VCaP (cell line): ENCODE measurements at regions not wholly inside any gene's neighbourhood (a gene's known extent, or its start where the extent isn't known, plus 50 kb on each side); places are given as distances from the start of the nearest gene placed in this dataset.

ENCODE experiments used
- H3K27ac ChIP-seq: fragments of 450-650 bp; 2 replicates; pipeline ENCODE4 v1.5.1; 2017
- TF ChIP-seq, protein P1 (sequence below): fragments of 450-650 bp; conservative IDR thresholded peaks from 2 replicates; pipeline ENCODE4 v1.5.1; 2017; ENCODE audit warnings: mild to moderate bottlenecking, moderate library complexity

GRCh38 chr15:70535071-70535954, 228.0 kb downstream of the UACA start:
- no peak overlapping the region for H3K27ac ChIP-seq
- TF ChIP-seq, protein P1, sequence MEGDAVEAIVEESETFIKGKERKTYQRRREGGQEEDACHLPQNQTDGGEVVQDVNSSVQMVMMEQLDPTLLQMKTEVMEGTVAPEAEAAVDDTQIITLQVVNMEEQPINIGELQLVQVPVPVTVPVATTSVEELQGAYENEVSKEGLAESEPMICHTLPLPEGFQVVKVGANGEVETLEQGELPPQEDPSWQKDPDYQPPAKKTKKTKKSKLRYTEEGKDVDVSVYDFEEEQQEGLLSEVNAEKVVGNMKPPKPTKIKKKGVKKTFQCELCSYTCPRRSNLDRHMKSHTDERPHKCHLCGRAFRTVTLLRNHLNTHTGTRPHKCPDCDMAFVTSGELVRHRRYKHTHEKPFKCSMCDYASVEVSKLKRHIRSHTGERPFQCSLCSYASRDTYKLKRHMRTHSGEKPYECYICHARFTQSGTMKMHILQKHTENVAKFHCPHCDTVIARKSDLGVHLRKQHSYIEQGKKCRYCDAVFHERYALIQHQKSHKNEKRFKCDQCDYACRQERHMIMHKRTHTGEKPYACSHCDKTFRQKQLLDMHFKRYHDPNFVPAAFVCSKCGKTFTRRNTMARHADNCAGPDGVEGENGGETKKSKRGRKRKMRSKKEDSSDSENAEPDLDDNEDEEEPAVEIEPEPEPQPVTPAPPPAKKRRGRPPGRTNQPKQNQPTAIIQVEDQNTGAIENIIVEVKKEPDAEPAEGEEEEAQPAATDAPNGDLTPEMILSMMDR: no peak

DNA sequence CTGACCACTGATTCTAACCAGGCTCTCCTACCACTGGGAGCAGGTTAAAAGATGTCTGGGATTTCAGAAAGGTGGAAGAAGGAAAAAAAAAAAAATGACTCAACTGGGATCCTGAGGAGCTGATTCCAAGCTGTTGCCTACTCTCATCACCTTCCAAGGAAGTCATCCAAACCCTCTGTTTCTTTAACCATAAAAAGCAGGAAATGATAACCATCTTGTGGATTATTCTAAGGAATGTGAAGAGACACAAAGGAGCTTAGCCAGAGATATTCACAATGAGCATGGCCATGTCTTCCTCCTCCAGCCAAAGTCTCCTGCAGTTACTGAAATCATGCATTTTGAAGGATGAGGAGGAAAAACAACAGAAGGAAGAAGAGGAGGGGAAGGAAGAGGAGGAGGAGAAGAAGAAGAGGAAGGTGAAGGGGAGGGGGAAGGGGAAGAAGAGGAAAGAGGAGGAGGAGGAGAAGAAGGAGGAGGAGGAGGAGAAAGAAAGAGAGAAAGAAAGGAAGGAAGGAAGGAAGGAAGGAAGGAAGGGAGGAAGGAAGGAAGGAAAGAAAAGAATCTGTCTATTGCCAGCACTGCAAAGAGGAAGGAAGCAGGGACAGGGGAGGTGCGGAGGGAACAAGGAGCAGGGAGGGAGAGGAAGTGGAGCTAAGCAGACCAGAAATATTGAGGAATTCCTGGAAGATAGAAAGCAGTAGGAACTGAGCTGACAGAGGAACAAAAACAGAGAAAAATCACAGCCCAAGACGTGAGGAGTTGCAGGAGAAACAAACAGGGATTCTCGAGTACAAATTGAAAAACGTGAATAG, 229.2 kb downstream of the UACA start:
- no peak overlapping the region for H3K27ac ChIP-seq
- TF ChIP-seq, protein P1: no peak

DNA sequence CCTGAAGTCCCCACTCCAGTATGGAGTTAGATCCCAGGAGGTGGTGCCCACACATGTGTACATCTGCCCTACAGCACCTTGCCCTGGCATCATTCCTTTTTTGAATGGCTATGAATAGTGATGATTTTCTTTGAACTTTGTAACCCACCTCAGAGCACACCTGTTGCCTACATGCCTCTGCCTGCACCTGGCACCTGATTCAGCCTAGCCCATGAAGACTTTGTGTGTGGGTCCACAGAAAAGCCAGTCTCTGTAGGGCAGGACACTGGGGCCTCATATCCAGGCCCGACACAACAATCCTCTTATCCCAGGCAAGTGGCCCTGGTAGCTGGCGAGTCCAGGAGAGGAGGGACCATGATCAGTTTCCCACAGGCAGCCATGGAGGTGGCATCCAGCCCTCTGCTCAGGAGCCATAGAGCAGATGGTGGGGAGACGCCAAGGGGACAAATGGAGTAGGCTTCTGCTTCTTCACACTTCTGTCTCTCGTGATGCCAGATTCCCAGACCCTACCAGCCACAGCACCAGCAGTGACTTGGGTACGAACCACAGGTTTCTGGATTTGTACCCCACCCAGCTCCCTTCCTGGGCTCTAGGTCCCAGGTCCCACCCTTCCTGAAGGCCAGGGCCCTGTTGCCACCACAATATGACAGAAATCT, 230.7 kb downstream of the UACA start:
- H3K27ac ChIP-seq: no peak overlapping the region
- TF ChIP-seq, protein P1: no peak

DNA sequence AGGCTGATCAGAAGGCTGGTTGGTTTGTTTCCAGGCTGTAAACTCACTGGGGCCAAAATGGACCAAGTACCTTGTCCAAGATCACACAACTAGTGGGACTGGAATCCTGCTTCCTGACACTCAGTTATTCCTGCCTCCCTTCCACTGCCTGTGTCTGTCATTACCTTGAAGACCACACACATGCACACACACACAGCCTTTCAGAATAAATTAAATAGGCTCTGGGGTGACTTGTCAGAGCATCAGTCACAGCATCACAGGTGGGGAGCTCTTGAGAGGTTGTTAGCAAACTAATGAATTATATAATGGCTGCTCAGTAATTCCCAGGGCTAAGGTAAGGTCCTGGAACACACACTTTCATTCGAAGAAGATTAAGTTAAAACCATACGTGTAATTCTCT, 231.8 kb downstream of the UACA start:
- TF ChIP-seq, protein P1: no peak

DNA sequence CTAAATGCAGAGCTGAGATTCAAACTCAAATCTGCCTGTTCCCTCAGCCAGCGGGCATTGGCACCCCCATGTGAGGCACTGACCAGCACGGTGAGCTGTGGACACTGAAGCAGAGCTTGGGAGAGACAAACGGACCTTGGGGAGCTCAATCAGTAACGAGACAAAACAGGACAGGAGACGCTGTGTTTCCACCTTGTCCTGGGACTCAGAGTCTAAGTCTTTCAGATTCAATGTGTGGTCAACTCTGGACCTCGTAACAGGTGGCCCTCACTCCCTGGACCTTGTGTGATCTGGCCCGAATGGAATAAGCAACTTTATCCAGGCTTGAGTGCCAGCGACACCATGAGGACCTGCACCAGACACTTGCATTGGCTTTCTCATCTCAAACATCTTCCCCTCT, 232.5 kb downstream of the UACA start:
- TF ChIP-seq, protein P1: no peak
- no peak overlapping the region for H3K27ac ChIP-seq

More for the DNA sequence above, 231.8 kb downstream of the UACA start:
- H3K27ac ChIP-seq: no peak overlapping the region

GRCh38 chr15:70530503-70530902, 232.9 kb downstream of the UACA start:
- no peak overlapping the region for H3K27ac ChIP-seq
- TF ChIP-seq, protein P1: no peak

DNA sequence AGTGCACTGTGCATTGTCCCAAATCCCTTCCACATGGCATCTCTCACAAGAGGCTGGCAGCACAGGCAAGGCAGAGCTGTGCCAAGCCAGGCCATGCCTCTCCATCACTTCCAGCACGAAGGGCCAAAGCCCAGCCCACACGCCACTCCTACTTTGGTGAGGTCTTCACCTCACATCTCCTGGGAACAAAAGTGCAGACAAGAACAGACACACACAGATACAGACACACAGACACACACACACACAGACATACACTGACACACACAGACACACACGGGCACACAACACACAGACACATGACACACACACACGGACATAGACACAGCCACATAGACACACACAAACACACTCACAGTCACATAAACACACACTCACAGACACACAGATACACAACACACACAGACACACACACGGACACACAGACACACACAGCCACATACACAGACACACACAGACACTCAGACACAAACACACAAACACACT, 233.3 kb downstream of the UACA start:
- TF ChIP-seq, protein P1: no peak
- no peak overlapping the region for H3K27ac ChIP-seq
